ENCODE measurements at regions not wholly inside any gene's neighbourhood (a gene's known extent, or its start where the extent isn't known, plus 50 kb on each side); places are given as distances from the start of the nearest gene placed in this dataset.

DNA sequence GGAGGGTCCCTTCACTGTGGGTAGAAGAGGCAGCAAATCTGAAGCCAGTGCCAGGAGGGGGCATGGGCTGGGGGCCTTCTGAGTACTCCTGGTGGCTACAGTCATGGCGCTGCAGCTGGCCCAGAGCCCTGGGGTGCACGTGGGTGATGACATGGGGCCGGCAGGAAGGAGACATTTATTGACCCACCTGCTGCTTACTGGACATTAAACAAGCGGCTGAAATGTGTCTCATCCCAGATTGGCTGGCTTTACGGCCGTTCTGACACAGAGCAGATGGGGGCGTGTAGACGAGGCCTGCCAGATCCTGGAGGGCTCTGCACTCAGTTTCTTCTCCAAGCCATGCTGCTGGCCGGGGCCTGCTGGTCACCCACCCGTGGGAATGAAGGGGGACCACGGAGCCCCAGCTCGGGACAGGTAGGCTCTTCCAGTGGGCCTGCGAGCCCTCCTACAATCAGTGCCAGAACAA lies 906.9 kb downstream of the BRD1 start:
- TF ChIP-seq CTCF (conservative IDR thresholded peaks at IDR 0.05; ENCODE audit: low read depth in 2 of 2) = no peak
- no peak for TF ChIP-seq EZH2 (IDR thresholded peaks at IDR 0.05; ENCODE audit: low read depth, unreplicated experiment)
- no peak for TF ChIP-seq REST (IDR thresholded peaks at IDR 0.05; ENCODE audit: unreplicated experiment)
- no peak for TF ChIP-seq POLR2AphosphoS5 (IDR thresholded peaks at IDR 0.05; ENCODE audit: low read depth)
- no peak for TF ChIP-seq EZH2phosphoT487 (IDR thresholded peaks at IDR 0.05; ENCODE audit: unreplicated experiment)

All from GM23338 (cell line).